Mesendoderm (in vitro differentiated cells): ENCODE measurements at regions not wholly inside any gene's neighbourhood (a gene's known extent, or its start where the extent isn't known, plus 50 kb on each side); places are given as distances from the start of the nearest gene placed in this dataset.
"Not testable (repeated sequence)": the region's sequence is repeated elsewhere in the genome, so short reads cannot be mapped to it uniquely, and the experiment has no call there.

ENCODE experiments used
- DNase-seq: peaks from one replicate; pipeline ENCODE4 v3.0.0; 2013
- H2AK5ac ChIP-seq: 2 replicates; pipeline ENCODE4 v1.6.1; 2013; ENCODE audit warnings: low read length, inconsistent platforms
- H2BK120ac ChIP-seq: 2 replicates; pipeline ENCODE4 v1.6.1; 2013; ENCODE audit warnings: low read depth, mild to moderate bottlenecking, low read length, moderate library complexity, mixed read lengths
- H2BK15ac ChIP-seq: replicated peaks from 2 replicates; pipeline ENCODE4 v1.6.1; 2013; ENCODE audit warnings: low read depth, mild to moderate bottlenecking, moderate library complexity
- H2BK5ac ChIP-seq: 2 replicates; pipeline ENCODE4 v1.6.1; 2013; ENCODE audit warnings: low read length, inconsistent platforms
- H3K18ac ChIP-seq: 2 replicates; pipeline ENCODE4 v1.6.1; 2013; ENCODE audit warnings: mild to moderate bottlenecking, low read length, mixed read lengths
- H3K23ac ChIP-seq: one replicate; pipeline ENCODE4 v1.6.1; 2013; ENCODE audit warnings: low read length
- H3K27ac ChIP-seq: 2 replicates; pipeline ENCODE4 v1.5.1; 2013; ENCODE audit warnings: low read depth, mild to moderate bottlenecking, inconsistent platforms, low read length, moderate library complexity
- H3K27me3 ChIP-seq: 2 replicates; pipeline ENCODE4 v1.6.1; 2013; ENCODE audit warnings: low read length, control low read depth, mild to moderate bottlenecking, inconsistent platforms; ENCODE audit not compliant: insufficient read depth, poor library complexity
- H3K36me3 ChIP-seq: 2 replicates; pipeline ENCODE4 v1.6.1; 2013; ENCODE audit warnings: low read length, inconsistent platforms; ENCODE audit not compliant: control insufficient read depth, insufficient read depth
- H3K4ac ChIP-seq: one replicate; pipeline ENCODE4 v1.6.1; 2013; ENCODE audit warnings: low read depth, mild to moderate bottlenecking, low read length, moderate library complexity
- H3K4me1 ChIP-seq: 2 replicates; pipeline ENCODE4 v1.6.1; 2013; ENCODE audit warnings: low read depth, low read length, inconsistent platforms; ENCODE audit not compliant: control insufficient read depth
- H3K4me2 ChIP-seq: 2 replicates; pipeline ENCODE4 v1.6.1; 2013; ENCODE audit warnings: low read length
- H3K4me3 ChIP-seq: 2 replicates; pipeline ENCODE4 v1.5.1; 2013; ENCODE audit warnings: mild to moderate bottlenecking, low read length
- H3K56ac ChIP-seq: one replicate; pipeline ENCODE4 v1.6.1; 2013; ENCODE audit warnings: low read length
- H3K79me1 ChIP-seq: 2 replicates; pipeline ENCODE4 v1.6.1; 2013; ENCODE audit warnings: low read length, inconsistent platforms
- H3K79me2 ChIP-seq: 2 replicates; pipeline ENCODE4 v1.6.1; 2013; ENCODE audit warnings: mild to moderate bottlenecking, low read length; ENCODE audit not compliant: control insufficient read depth, insufficient read depth
- H3K9ac ChIP-seq: 2 replicates; pipeline ENCODE4 v1.6.1; 2013; ENCODE audit warnings: low read length, inconsistent platforms
- H4K5ac ChIP-seq: one replicate; pipeline ENCODE4 v1.6.1; 2013; ENCODE audit warnings: low read length
- H4K8ac ChIP-seq: one replicate; pipeline ENCODE4 v1.6.1; 2013; ENCODE audit warnings: low read depth, mild to moderate bottlenecking, control low read depth, low read length, moderate library complexity
- WGBS: extraction: QIAGEN DNeasy Blood & Tissue Kit; methylation state at CpG from one replicate; pipeline ENCODE4 v1.1.7; 2013; ENCODE audit warnings: low lambda C conversion rate, missing lambda C conversion rate; ENCODE audit not compliant: insufficient coverage; ENCODE audit errors: extremely low coverage; 5-methylcytosine and 5-hydroxymethylcytosine counted together

DNA sequence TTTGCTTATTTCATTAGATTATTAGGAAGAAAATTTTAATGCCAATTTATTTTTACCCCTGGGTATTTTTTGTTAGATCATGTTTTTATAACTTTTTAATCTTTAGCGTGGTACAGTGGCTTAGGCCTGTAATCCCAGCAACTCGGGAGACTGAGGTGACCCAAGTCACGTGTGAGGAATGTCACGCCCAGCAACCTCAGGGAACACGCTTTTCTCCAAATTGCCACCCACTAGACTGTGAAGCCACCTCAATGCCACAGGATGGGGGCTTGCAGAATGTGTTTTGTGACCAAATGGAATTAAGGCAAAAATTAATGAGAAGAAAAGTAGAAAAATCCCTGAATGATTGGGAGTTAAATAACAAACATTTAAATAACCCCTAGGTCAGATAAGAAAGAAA is 141.8 kb downstream of the LAT start:
- H3K4me3 ChIP-seq = no peak overlapping the region
- H4K5ac ChIP-seq = no peak overlapping the region
- H3K36me3 ChIP-seq = no peaks in the 10 kb centered on the region
- H3K23ac ChIP-seq = no peak overlapping the region
- no peak overlapping the region for H3K9ac ChIP-seq
- H3K56ac ChIP-seq = no peak overlapping the region
- no peak overlapping the region for H3K27ac ChIP-seq
- H2BK5ac ChIP-seq = no peak overlapping the region
- no peak overlapping the region for H2BK120ac ChIP-seq
- H3K27me3 ChIP-seq = no peaks in the 10 kb centered on the region
- no peaks in the 10 kb centered on the region for H3K79me1 ChIP-seq
- no peak overlapping the region for H3K18ac ChIP-seq
- H3K4ac ChIP-seq = no peak overlapping the region
- no peak overlapping the region for H4K8ac ChIP-seq
- no peak for DNase-seq
- no peak overlapping the region for H2BK15ac ChIP-seq
- no peaks in the 10 kb centered on the region for H3K4me1 ChIP-seq
- no peaks in the 10 kb centered on the region for H3K79me2 ChIP-seq
- no peak overlapping the region for H2AK5ac ChIP-seq
- WGBS = no CpG with 5 or more reads among the region's 5 CpGs
- no peak overlapping the region for H3K4me2 ChIP-seq

DNA sequence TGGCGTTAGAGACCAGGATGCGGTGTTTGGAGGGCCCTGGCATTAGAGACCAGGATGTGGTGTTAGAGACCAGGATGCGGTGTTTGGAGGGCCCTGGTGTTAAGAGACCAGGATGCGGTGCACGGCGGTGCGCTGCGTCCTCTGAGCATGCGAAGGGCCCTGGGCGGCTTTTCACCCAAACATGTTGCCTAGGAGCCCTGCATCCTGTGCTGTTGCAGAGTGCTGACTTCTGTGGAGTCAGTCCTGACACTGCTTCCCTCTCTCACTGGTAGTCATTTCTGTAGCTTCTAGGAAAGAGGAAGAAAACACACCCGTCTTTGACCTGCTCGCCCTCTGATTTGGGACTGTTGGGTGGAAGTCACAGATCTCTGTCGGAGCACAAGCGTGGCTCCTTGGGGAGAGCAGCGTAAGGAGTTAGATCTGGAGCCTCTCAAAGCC is 141.2 kb downstream of the LAT start:
- no peak overlapping the region for H3K56ac ChIP-seq
- H2BK15ac ChIP-seq = no peak overlapping the region
- no peaks in the 10 kb centered on the region for H3K27me3 ChIP-seq
- H3K23ac ChIP-seq = no peak overlapping the region
- H3K79me1 ChIP-seq = no peaks in the 10 kb centered on the region
- no peak overlapping the region for H3K18ac ChIP-seq
- H2BK120ac ChIP-seq = no peak overlapping the region
- H3K36me3 ChIP-seq = no peaks in the 10 kb centered on the region
- H3K4me3 ChIP-seq = no peak overlapping the region
- H2AK5ac ChIP-seq = no peak overlapping the region
- H3K4me2 ChIP-seq = no peak overlapping the region
- no peak overlapping the region for H4K8ac ChIP-seq
- no peak for DNase-seq
- H3K4me1 ChIP-seq = no peaks in the 10 kb centered on the region
- no peaks in the 10 kb centered on the region for H3K79me2 ChIP-seq
- WGBS = no CpG with 5 or more reads among the region's 15 CpGs
- no peak overlapping the region for H3K4ac ChIP-seq
- H3K9ac ChIP-seq = no peak overlapping the region
- H3K27ac ChIP-seq = no peak overlapping the region
- H4K5ac ChIP-seq = no peak overlapping the region
- H2BK5ac ChIP-seq = no peak overlapping the region

DNA sequence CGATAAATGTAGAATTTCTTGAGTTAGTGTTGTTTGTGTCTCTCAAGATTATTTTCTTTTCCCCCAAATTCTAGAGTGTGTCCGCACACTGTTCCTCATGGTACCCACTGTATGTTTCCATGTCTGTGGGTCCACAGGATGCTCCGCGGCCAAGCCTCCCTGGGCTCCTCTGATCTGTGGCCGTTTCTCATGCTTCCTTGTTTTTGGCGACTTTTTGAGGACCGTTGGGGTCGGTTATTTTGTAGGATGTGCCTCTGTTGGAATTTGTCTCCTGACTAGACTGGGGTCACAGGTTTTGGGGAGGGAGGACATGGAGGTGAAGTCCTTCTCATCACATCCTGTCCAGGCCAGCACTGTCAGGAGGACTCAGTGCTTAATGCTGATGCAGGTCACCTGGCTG is 140.0 kb downstream of the LAT start:
- H3K4me2 ChIP-seq = no peak overlapping the region
- no peaks in the 10 kb centered on the region for H3K79me1 ChIP-seq
- no peak overlapping the region for H2BK120ac ChIP-seq
- no peak overlapping the region for H2BK5ac ChIP-seq
- no peaks in the 10 kb centered on the region for H3K27me3 ChIP-seq
- H3K9ac ChIP-seq = no peak overlapping the region
- no peak overlapping the region for H3K4me3 ChIP-seq
- no peaks in the 10 kb centered on the region for H3K36me3 ChIP-seq
- no peak overlapping the region for H3K4ac ChIP-seq
- WGBS = no CpG with 5 or more reads among the region's 8 CpGs
- H3K23ac ChIP-seq = no peak overlapping the region
- no peaks in the 10 kb centered on the region for H3K4me1 ChIP-seq
- H2BK15ac ChIP-seq = no peak overlapping the region
- H3K18ac ChIP-seq = no peak overlapping the region
- H3K27ac ChIP-seq = no peak overlapping the region
- H3K56ac ChIP-seq = no peak overlapping the region
- no peak for DNase-seq
- H4K5ac ChIP-seq = no peak overlapping the region
- H3K79me2 ChIP-seq = no peaks in the 10 kb centered on the region
- no peak overlapping the region for H2AK5ac ChIP-seq
- no peak overlapping the region for H4K8ac ChIP-seq

DNA sequence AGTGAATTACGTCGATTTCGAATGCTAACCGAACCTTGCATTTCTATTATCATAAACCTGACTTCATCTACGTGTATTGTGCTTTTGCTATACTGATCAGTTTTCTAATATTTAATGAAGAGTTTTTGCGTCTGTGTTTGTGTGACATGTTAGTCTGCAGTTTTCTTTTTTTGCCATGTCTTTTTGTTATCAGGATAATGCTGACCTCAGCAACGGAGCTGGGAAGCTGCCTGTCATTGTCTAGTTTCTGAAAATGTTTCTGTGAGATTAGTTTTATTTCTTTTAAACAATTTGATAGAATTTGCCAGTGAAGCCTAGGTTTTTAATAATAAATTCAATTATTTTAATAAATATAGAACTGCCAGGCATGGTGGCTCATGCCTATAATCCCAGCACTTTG is 139.3 kb downstream of the LAT start:
- H3K4me1 ChIP-seq, H3K4me2 ChIP-seq, H3K56ac ChIP-seq, H3K9ac ChIP-seq, H2BK5ac ChIP-seq, H3K18ac ChIP-seq, H4K8ac ChIP-seq, H2BK15ac ChIP-seq, H4K5ac ChIP-seq, H3K4ac ChIP-seq, H3K4me3 ChIP-seq, DNase-seq, H2BK120ac ChIP-seq, H3K36me3 ChIP-seq, H2AK5ac ChIP-seq, H3K27ac ChIP-seq, H3K79me1 ChIP-seq, H3K27me3 ChIP-seq, H3K79me2 ChIP-seq, H3K23ac ChIP-seq: not testable (repeated sequence)
- WGBS = no CpG with 5 or more reads among the region's 7 CpGs

DNA sequence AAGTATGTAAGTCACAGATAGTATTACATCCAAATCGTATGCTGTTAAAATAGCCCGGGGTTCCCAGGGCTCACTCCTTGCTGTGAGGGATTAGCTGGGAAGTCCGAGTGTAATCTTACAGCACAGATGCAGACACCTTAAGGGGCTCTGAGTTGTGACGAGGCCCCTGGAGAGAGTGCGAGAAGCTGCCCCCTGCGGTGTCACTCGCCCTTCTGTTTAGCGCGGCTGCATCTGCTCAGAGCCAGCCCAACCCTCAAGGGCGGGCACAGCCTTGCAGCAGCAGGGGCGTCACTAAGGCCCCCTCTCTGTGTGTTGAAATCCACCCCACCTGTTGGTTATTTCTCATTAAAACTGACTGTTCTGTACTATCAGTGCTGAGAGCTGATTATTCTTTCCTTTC is 135.8 kb downstream of the LAT start:
- DNase-seq = peak; percentile 22

DNA sequence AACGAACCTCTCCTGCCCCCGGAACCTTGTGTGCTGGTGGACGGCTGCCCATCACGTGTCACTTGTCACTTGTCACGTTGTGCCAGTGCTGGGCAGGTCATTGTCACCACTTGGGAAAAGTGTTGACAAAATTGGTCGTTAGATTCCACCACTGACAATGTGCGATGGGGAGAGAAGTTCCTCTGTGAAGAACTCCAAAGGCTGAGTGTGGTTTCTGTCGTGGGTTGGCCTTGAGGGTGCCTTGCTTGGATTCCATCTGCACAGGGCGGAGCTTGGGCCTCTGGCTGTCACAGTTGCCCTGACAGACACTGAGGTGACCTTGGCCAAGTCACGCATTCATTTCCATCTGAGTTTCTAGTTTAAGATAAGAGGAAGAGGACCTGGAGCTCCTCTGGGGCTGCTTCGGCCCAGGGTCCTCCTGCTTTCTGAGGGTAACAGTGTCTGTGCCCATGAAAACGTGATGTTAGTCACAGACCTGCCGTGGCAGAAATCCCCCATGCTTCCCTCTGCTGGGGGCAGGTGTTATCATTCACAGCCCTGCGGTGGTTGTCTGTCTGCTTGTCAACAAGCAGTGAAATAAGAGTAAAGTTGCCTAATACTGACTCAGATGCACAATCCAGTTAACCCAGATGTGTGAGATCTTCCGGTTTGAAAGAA is 133.6 kb downstream of the LAT start:
- not testable (repeated sequence) for H2BK5ac ChIP-seq, H3K79me2 ChIP-seq, H3K79me1 ChIP-seq, DNase-seq, H2BK120ac ChIP-seq, H3K4me1 ChIP-seq, H3K4me3 ChIP-seq, H3K9ac ChIP-seq, H2AK5ac ChIP-seq, H3K36me3 ChIP-seq, H3K18ac ChIP-seq, H3K27me3 ChIP-seq, H3K4me2 ChIP-seq, H3K56ac ChIP-seq, H2BK15ac ChIP-seq, H3K4ac ChIP-seq, H3K23ac ChIP-seq, H3K27ac ChIP-seq, H4K5ac ChIP-seq, H4K8ac ChIP-seq
- WGBS = no CpG with 5 or more reads among the region's 15 CpGs

More for the DNA sequence above, 135.8 kb downstream of the LAT start:
- H3K4me1 ChIP-seq, H2AK5ac ChIP-seq, H3K79me1 ChIP-seq, H4K5ac ChIP-seq, H3K27me3 ChIP-seq, H4K8ac ChIP-seq, H3K9ac ChIP-seq, H2BK5ac ChIP-seq, H3K4me3 ChIP-seq, H3K56ac ChIP-seq, H3K79me2 ChIP-seq, H3K4me2 ChIP-seq, H2BK120ac ChIP-seq, H3K36me3 ChIP-seq, H3K23ac ChIP-seq, H2BK15ac ChIP-seq, H3K4ac ChIP-seq, H3K18ac ChIP-seq, H3K27ac ChIP-seq: not testable (repeated sequence)
- WGBS = no CpG with 5 or more reads among the region's 11 CpGs
